ENCODE measurements at regions not wholly inside any gene's neighbourhood (a gene's known extent, or its start where the extent isn't known, plus 50 kb on each side); places are given as distances from the start of the nearest gene placed in this dataset.

GRCh38 chr17:79147746-79148506 lies 73.3 kb downstream of the ENGASE start:
- H3K36me3 ChIP-seq (ENCODE audit: control insufficient read depth in 1 of 2, insufficient read depth in 2 of 2, low read length in 2 of 2): no peaks in the 10 kb centered on the region
- no peak overlapping the region for H3K27ac ChIP-seq (ENCODE audit: low read depth, low read length)
- no peaks in the 10 kb centered on the region for H3K9me3 ChIP-seq (ENCODE audit: control insufficient read depth in 1 of 2, low read length in 2 of 2)
- H3K27me3 ChIP-seq (ENCODE audit: control insufficient read depth in 1 of 2, insufficient read depth in 2 of 2, low read length in 2 of 2): no peaks in the 10 kb centered on the region
- H3K9ac ChIP-seq (ENCODE audit: low read depth in 1 of 2, low read length in 2 of 2): no peak overlapping the region
- H3K4me3 ChIP-seq (ENCODE audit: low read depth in 1 of 2, low read length in 2 of 2): no peak overlapping the region
- no peaks in the 10 kb centered on the region for H3K4me1 ChIP-seq (ENCODE audit: control insufficient read depth in 1 of 2, insufficient read depth in 2 of 2, low read length in 2 of 2)

DNA sequence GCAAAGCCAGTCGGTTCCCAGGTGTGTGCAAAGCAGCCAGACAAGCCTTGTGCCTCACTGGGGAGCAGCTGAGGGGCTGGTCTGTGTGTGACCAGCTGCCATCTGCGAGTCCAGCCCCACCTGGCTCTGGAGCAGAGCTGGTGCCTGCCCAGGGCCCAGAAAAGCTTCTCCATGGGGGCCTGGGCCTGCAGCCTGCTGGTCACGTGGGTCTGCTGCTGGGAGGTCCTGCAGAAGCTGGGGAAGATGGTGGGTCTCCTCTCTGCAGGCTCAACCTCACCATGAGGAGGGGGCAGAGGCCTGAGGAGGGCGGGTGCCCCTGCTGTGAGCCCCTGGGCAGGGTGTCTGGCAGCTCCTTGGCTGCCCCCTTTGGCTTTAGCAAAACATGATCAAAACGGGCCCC lies 71.9 kb downstream of the ENGASE start:
- H3K4me3 ChIP-seq (ENCODE audit: low read depth in 1 of 2, low read length in 2 of 2): no peak overlapping the region
- H3K9ac ChIP-seq (ENCODE audit: low read depth in 1 of 2, low read length in 2 of 2): no peak overlapping the region
- H3K27ac ChIP-seq (ENCODE audit: low read depth, low read length): no peak overlapping the region
- H3K9me3 ChIP-seq (ENCODE audit: control insufficient read depth in 1 of 2, low read length in 2 of 2): no peaks in the 10 kb centered on the region
- H3K27me3 ChIP-seq (ENCODE audit: control insufficient read depth in 1 of 2, insufficient read depth in 2 of 2, low read length in 2 of 2): peaks cover 3 to 4% of the 10 kb centered on the region in 2 donors
- no peaks in the 10 kb centered on the region for H3K4me1 ChIP-seq (ENCODE audit: control insufficient read depth in 1 of 2, insufficient read depth in 2 of 2, low read length in 2 of 2)
- no peaks in the 10 kb centered on the region for H3K36me3 ChIP-seq (ENCODE audit: control insufficient read depth in 1 of 2, insufficient read depth in 2 of 2, low read length in 2 of 2)

DNA sequence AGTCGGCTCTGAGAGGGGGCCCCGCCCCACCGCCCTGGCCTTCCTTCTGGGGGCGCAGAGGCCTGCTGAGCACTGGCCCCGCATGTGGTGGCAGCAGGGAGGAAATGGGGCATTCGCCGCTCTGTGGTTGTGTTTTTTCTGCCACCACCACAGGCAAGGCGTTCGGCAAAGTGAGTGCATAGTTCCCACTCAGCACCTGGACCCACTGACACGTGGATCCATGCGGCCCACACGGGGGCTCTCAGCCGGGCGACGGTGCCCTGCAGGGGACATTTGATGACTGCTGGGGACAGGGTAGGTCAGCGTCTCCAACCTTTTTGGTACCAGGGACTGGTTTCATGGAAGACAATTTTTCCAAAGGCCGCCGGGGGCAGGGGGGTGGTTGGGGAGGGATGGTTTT lies 70.9 kb downstream of the ENGASE start:
- no peaks in the 10 kb centered on the region for H3K4me1 ChIP-seq (ENCODE audit: control insufficient read depth in 1 of 2, insufficient read depth in 2 of 2, low read length in 2 of 2)
- H3K27ac ChIP-seq (ENCODE audit: low read depth, low read length): no peak overlapping the region
- no peak overlapping the region for H3K4me3 ChIP-seq (ENCODE audit: low read depth in 1 of 2, low read length in 2 of 2)
- no peaks in the 10 kb centered on the region for H3K9me3 ChIP-seq (ENCODE audit: control insufficient read depth in 1 of 2, low read length in 2 of 2)
- peaks cover 5% of the 10 kb centered on the region in 2 donors for H3K27me3 ChIP-seq (ENCODE audit: control insufficient read depth in 1 of 2, insufficient read depth in 2 of 2, low read length in 2 of 2)
- H3K36me3 ChIP-seq (ENCODE audit: control insufficient read depth in 1 of 2, insufficient read depth in 2 of 2, low read length in 2 of 2): no peaks in the 10 kb centered on the region
- H3K9ac ChIP-seq (ENCODE audit: low read depth in 1 of 2, low read length in 2 of 2): no peak overlapping the region

DNA sequence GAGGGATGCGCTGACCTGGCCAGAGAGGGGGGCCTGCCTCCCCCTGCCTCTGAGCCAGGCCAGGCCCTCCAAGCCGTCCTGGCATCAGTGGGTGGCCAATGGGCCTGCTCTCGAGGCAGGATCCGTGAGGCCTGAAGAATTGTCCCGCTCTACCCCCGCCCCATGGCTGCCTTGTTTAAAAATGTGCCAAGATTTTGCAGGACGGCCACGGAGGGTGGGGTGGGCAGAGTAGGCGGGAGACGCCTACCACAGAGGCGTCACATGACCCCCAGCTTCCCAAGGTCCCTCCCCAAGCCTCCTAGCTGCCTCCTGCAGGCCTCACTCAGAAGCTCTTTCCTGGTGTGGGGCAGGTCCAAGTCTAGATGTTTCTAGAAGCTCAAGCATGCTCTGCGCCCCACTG lies 69.5 kb downstream of the ENGASE start:
- Histone ChIP-seq H3K4me3 (ENCODE audit: low read depth in 1 of 2, low read length in 2 of 2) (no peak overlapping the region), H3K9ac (ENCODE audit: low read depth in 1 of 2, low read length in 2 of 2) (no peak overlapping the region), H3K27ac (ENCODE audit: low read depth, low read length) (no peak overlapping the region), H3K4me1 (ENCODE audit: control insufficient read depth in 1 of 2, insufficient read depth in 2 of 2, low read length in 2 of 2) (no peaks in the 10 kb centered on the region), H3K27me3 (ENCODE audit: control insufficient read depth in 1 of 2, insufficient read depth in 2 of 2, low read length in 2 of 2) (peaks cover 5 to 12% of the 10 kb centered on the region in 2 donors), H3K36me3 (ENCODE audit: control insufficient read depth in 1 of 2, insufficient read depth in 2 of 2, low read length in 2 of 2) (no peaks in the 10 kb centered on the region), H3K9me3 (ENCODE audit: control insufficient read depth in 1 of 2, low read length in 2 of 2) (no peaks in the 10 kb centered on the region)

GRCh38 chr17:79142375-79142774 lies 67.8 kb downstream of the ENGASE start:
- Histone ChIP-seq H3K9me3 (ENCODE audit: control insufficient read depth in 1 of 2, low read length in 2 of 2) (peaks cover 0 to 4% of the 10 kb centered on the region in 2 donors), H3K9ac (ENCODE audit: low read depth in 1 of 2, low read length in 2 of 2) (no peak overlapping the region), H3K4me1 (ENCODE audit: control insufficient read depth in 1 of 2, insufficient read depth in 2 of 2, low read length in 2 of 2) (no peaks in the 10 kb centered on the region), H3K27me3 (ENCODE audit: control insufficient read depth in 1 of 2, insufficient read depth in 2 of 2, low read length in 2 of 2) (peaks cover 11 to 23% of the 10 kb centered on the region in 2 donors), H3K36me3 (ENCODE audit: control insufficient read depth in 1 of 2, insufficient read depth in 2 of 2, low read length in 2 of 2) (no peaks in the 10 kb centered on the region), H3K4me3 (ENCODE audit: low read depth in 1 of 2, low read length in 2 of 2) (no peak overlapping the region), H3K27ac (ENCODE audit: low read depth, low read length) (no peak overlapping the region)

GRCh38 chr17:79141578-79142355 lies 67.1 kb downstream of the ENGASE start:
- Histone ChIP-seq H3K27me3 (ENCODE audit: control insufficient read depth in 1 of 2, insufficient read depth in 2 of 2, low read length in 2 of 2) (peaks cover 15 to 28% of the 10 kb centered on the region in 2 donors), H3K36me3 (ENCODE audit: control insufficient read depth in 1 of 2, insufficient read depth in 2 of 2, low read length in 2 of 2) (no peaks in the 10 kb centered on the region)

DNA sequence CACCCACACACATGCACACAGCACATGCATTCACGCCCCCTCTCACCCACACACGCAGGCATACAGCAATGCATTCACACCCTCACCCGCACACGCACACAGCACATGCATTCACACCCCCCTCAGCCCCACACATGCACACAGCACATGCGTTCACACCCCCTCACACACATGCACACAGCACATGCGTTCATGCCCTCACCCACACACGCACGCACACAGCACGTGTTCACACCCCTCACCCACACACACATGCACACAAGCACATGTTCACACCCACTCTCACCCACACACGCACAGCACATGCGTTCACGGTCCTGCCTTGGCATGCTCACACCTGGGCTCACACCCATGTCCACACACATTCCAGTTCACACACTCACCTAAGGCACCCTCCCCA lies 64.2 kb downstream of the ENGASE start:
- no peak overlapping the region for H3K4me3 ChIP-seq (ENCODE audit: low read depth in 1 of 2, low read length in 2 of 2)
- H3K27me3 ChIP-seq (ENCODE audit: control insufficient read depth in 1 of 2, insufficient read depth in 2 of 2, low read length in 2 of 2): peaks cover 23 to 36% of the 10 kb centered on the region in 2 donors
- H3K9me3 ChIP-seq (ENCODE audit: control insufficient read depth in 1 of 2, low read length in 2 of 2): peaks cover 0 to 4% of the 10 kb centered on the region in 2 donors
- no peaks in the 10 kb centered on the region for H3K36me3 ChIP-seq (ENCODE audit: control insufficient read depth in 1 of 2, insufficient read depth in 2 of 2, low read length in 2 of 2)
- H3K27ac ChIP-seq (ENCODE audit: low read depth, low read length): no peak overlapping the region
- no peaks in the 10 kb centered on the region for H3K4me1 ChIP-seq (ENCODE audit: control insufficient read depth in 1 of 2, insufficient read depth in 2 of 2, low read length in 2 of 2)
- H3K9ac ChIP-seq (ENCODE audit: low read depth in 1 of 2, low read length in 2 of 2): no peak overlapping the region

More at GRCh38 chr17:79141578-79142355, 67.1 kb downstream of the ENGASE start:
- no peaks in the 10 kb centered on the region for H3K4me1 ChIP-seq (ENCODE audit: control insufficient read depth in 1 of 2, insufficient read depth in 2 of 2, low read length in 2 of 2)
- no peak overlapping the region for H3K27ac ChIP-seq (ENCODE audit: low read depth, low read length)
- no peak overlapping the region for H3K4me3 ChIP-seq (ENCODE audit: low read depth in 1 of 2, low read length in 2 of 2)
- peaks cover 0 to 4% of the 10 kb centered on the region in 2 donors for H3K9me3 ChIP-seq (ENCODE audit: control insufficient read depth in 1 of 2, low read length in 2 of 2)
- H3K9ac ChIP-seq (ENCODE audit: low read depth in 1 of 2, low read length in 2 of 2): no peak overlapping the region

GRCh38 chr17:79137789-79138165 lies 63.2 kb downstream of the ENGASE start:
- Histone ChIP-seq H3K4me1 (ENCODE audit: control insufficient read depth in 1 of 2, insufficient read depth in 2 of 2, low read length in 2 of 2) (no peaks in the 10 kb centered on the region), H3K9ac (ENCODE audit: low read depth in 1 of 2, low read length in 2 of 2) (no peak overlapping the region), H3K27me3 (ENCODE audit: control insufficient read depth in 1 of 2, insufficient read depth in 2 of 2, low read length in 2 of 2) (peaks cover 23 to 41% of the 10 kb centered on the region in 2 donors), H3K4me3 (ENCODE audit: low read depth in 1 of 2, low read length in 2 of 2) (no peak overlapping the region), H3K9me3 (ENCODE audit: control insufficient read depth in 1 of 2, low read length in 2 of 2) (peaks cover 0 to 4% of the 10 kb centered on the region in 2 donors), H3K36me3 (ENCODE audit: control insufficient read depth in 1 of 2, insufficient read depth in 2 of 2, low read length in 2 of 2) (no peaks in the 10 kb centered on the region), H3K27ac (ENCODE audit: low read depth, low read length) (no peak overlapping the region)

GRCh38 chr17:79137015-79137788 lies 62.6 kb downstream of the ENGASE start:
- H3K36me3 ChIP-seq (ENCODE audit: control insufficient read depth in 1 of 2, insufficient read depth in 2 of 2, low read length in 2 of 2): no peaks in the 10 kb centered on the region
- H3K27ac ChIP-seq (ENCODE audit: low read depth, low read length): no peak overlapping the region
- peaks cover 23 to 41% of the 10 kb centered on the region in 2 donors for H3K27me3 ChIP-seq (ENCODE audit: control insufficient read depth in 1 of 2, insufficient read depth in 2 of 2, low read length in 2 of 2)
- H3K9ac ChIP-seq (ENCODE audit: low read depth in 1 of 2, low read length in 2 of 2): no peak overlapping the region
- H3K4me1 ChIP-seq (ENCODE audit: control insufficient read depth in 1 of 2, insufficient read depth in 2 of 2, low read length in 2 of 2): no peaks in the 10 kb centered on the region
- H3K9me3 ChIP-seq (ENCODE audit: control insufficient read depth in 1 of 2, low read length in 2 of 2): peaks cover 0 to 4% of the 10 kb centered on the region in 2 donors
- no peak overlapping the region for H3K4me3 ChIP-seq (ENCODE audit: low read depth in 1 of 2, low read length in 2 of 2)

DNA sequence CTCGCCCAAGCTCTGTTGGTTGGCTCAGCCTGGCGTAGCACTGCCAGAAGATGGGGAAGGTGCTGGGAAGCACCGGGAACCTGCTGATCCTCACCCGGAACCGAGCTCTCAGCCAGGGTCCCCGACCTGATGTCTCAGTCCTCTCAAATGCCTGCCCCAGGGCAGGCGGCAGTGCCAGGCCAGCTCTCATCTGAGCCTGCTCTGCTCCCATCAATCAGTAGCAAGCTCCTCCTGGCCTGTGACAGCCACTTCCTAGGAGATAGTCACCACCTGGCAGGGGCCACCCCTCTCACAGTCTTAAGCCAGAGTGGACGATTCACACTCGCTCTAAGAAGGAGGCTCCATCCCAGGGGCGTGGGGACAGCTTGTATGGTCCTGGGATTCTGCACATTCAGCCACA lies 62.0 kb downstream of the ENGASE start:
- H3K27ac ChIP-seq (ENCODE audit: low read depth, low read length): no peak overlapping the region
- H3K4me1 ChIP-seq (ENCODE audit: control insufficient read depth in 1 of 2, insufficient read depth in 2 of 2, low read length in 2 of 2): no peaks in the 10 kb centered on the region
- H3K36me3 ChIP-seq (ENCODE audit: control insufficient read depth in 1 of 2, insufficient read depth in 2 of 2, low read length in 2 of 2): no peaks in the 10 kb centered on the region
- peaks cover 0 to 4% of the 10 kb centered on the region in 2 donors for H3K9me3 ChIP-seq (ENCODE audit: control insufficient read depth in 1 of 2, low read length in 2 of 2)
- no peak overlapping the region for H3K9ac ChIP-seq (ENCODE audit: low read depth in 1 of 2, low read length in 2 of 2)
- no peak overlapping the region for H3K4me3 ChIP-seq (ENCODE audit: low read depth in 1 of 2, low read length in 2 of 2)
- H3K27me3 ChIP-seq (ENCODE audit: control insufficient read depth in 1 of 2, insufficient read depth in 2 of 2, low read length in 2 of 2): peaks cover 20 to 38% of the 10 kb centered on the region in 2 donors

Measured in duodenal mucosa (tissue), 2 donors.